Left colon (tissue), 2 donors: ENCODE measurements at regions not wholly inside any gene's neighbourhood (a gene's known extent, or its start where the extent isn't known, plus 50 kb on each side); places are given as distances from the start of the nearest gene placed in this dataset.
"Not testable (repeated sequence)": the region's sequence is repeated elsewhere in the genome, so short reads cannot be mapped to it uniquely, and the experiment has no call there.

Source experiments
- ATAC-seq: fragments of 200-7000 bp; cut with Tn5 transposase; one replicate; pipeline ENCODE4 v1.9.1; 2020; ENCODE audit warnings: mild to moderate bottlenecking, moderate library complexity
- DNase-seq, 2 donors: peaks; one replicate each; pipeline ENCODE4 v3.0.0-alpha.2; 2020
- intact Hi-C, 2 donors: fragments of 100-400 bp; cut with DNase I in 1 of 2; cut with micrococcal nuclease in 1 of 2; formaldehyde crosslinking; loops; one replicate each; pipeline versions ENCODE4 v1.11.2 to v1.14.0; 2022; cut with DNase I, micrococcal nuclease
- donor health status: DM: no; HTN: no; CAD: no.
- donor health status: DM: yes; HTN: yes; CAD: no.

DNA sequence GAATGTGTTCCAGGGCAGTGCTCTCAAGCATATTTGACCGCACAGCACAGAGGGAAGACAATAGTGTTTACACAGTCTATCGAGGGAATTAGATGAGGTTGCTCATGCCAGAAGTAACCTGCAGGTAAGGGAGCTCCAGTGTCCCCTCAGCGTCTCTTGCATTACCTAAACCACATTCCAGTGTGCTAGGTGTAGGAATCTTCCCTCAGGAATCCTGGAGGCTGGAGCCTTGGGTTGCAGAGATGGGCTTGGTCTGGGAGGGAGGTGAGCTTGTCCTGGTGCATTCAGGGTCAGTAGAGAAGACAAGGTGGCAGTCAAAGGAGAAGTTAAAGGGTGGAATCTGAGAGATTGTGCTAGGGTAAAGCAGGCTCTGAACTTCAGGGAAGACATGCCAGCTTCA, 56.3 kb downstream of the SOX14 start:
- DNase-seq (no peak), ATAC-seq (no peak)
- intact Hi-C loops, result no loop called here

DNA sequence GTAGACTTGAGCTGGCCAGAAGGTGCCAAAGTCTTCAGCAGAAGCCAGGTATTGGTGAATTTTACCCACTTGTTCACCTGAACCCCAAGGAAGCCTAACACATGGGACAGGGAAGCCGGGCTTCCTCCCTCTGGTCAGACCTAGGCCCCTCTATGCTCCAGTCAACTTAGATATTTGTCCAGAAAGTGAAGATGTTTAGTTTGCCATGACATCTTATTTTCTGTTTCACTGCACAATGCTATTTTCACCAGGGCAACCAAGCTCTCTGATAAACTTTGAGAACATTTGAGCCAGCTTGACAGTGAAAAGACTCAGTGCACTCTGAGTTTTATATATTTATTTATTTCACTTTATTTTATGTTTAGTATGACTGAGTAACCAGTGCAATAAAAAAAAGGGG, 71.0 kb downstream of the SOX14 start:
- intact Hi-C loops, result no loop called here
- DNase-seq (no peak), ATAC-seq (no peak)

DNA sequence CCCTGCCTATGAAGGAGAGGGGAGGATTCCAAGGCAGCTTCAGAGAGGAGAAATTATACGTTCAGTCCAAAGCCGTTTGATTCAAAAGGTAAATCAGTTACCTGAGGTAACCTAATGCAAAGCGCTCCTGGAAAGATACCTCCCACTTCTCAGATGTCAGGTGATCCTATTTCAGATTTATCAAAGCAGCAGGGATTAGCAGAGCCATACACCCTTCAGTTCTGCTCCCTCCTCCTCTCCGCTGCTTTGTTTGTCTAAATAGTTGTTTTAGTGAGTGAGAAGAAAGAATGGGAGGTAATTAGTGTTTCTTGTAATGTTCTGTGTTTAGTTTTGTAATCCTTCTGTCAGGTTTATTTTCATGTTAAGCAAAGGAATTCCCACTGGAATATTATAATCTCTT, 81.1 kb downstream of the SOX14 start:
- intact Hi-C loops, result no loop called here
- no peak for ATAC-seq

DNA sequence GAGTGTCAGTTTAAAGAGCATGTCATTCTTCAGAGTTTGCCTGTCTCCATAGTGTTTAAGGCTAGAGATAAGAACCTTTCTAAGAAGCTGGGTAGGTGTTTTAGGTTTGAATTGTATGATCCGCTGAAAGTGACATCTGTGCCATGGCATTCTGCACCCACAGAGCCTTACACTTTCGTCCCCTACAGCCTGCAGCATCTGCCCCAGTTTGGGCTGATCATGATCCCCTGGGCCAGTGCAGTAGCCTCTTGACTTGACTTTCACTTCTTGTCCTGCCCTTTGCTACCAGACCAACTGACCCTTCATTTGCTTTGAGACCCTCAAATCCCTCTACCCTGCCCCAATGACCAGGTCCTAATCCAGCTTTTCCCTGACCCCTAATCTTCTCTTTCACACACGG, 81.6 kb downstream of the SOX14 start:
- no peak for ATAC-seq
- no peak for DNase-seq
- intact Hi-C loops, result no loop called here

More for the DNA sequence above, 81.1 kb downstream of the SOX14 start:
- no peak for DNase-seq

DNA sequence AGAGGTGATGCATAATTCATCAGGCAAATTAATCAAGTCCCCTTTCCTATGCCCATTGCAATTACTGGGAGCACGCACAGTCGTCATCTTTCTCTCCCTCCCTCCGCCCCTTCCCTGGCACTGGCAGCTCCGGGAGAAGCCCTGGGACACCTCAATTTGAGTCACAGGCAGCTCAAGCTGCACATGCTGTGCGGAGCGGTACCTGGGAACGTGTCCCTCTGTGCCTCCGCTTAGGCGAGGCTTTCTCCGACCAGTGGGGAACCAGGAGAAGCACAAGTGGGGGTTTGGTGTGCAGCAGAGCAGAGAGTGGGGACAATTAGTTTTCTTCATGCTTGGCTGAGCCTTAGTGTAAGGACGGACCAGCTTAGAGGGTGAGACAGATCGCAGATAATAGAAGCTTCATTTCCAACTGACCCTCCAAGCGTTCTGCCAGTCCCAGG, 88.3 kb downstream of the SOX14 start:
- intact Hi-C loops, result no loop called here
- no peak for ATAC-seq
- DNase-seq, result no peak

DNA sequence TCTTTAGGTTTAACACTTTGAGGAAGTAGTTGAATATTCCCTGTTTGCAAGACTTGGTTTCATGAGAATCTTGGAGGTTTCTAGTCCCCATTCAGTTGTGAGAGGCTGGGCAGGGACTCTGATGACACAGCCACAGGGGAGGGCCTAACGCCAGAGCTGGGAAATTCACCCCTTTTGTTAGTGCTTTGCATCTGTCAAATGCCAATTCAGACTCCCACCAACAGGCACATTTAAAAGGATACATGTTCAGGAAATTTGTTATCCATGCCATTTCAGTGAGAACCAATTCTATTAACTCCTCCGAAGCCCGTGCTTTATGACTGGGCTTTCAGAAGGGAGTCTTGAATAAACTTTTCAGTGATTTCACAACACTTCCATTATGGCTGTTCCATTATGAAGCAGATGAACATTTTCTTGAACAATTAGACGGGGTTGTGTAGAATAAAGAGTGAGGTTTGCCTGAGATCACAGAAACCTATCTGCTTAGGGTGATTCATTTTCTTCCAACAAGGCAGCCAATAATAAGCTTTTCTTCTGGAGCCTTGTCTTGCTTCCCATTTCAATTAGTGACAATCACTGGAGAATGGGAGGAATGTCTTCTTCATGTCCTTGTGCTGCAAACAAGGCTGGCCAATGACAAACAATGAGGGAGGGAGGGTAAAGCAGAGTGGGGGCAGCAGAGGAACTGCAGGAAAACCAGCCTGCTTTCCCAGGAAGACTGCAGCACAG, 90.6 kb downstream of the SOX14 start:
- DNase-seq, result no peak
- intact Hi-C loops, result no loop called here
- no peak for ATAC-seq

DNA sequence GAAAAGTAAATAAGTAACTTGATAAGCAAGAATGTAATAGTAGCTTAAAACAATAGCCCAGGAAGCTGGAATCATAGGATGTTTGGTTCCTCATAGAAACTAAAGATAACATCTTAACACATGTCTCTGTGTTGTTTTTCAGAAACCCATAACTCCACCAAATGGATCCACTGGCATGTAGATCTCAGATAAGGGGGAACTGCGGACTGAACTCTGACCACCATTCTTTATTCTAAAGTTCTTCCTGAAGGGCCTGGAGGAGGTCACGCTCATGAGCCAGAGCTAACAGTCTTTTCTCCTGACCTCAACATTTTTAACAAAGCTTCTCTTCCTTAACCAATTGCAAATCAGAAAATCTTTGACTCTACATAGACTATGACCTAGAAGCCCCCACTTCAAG, 101.9 kb downstream of the SOX14 start:
- no peak for DNase-seq
- intact Hi-C loops, result no loop called here
- ATAC-seq, result no peak

DNA sequence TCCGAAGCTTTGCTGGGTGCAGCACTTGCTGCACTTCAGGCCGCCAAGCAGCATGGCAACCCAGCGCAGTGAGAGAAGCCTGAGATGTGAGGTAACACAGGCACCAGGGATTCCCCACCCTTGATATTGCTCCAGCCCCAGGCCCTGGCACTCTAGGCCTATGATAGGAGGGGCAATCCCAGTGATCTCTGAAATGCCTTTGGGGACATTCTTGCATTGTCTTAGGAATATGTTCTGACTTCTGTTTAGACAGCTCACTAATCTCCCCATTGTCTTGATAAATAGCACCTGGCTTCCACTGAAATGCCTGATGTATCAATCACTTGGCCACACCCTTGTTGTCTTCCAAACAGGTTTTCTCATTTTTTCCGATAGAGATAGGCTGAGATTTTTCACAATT, 102.8 kb downstream of the SOX14 start:
- intact Hi-C loops, result no loop called here
- no peak for ATAC-seq
- no peak for DNase-seq

DNA sequence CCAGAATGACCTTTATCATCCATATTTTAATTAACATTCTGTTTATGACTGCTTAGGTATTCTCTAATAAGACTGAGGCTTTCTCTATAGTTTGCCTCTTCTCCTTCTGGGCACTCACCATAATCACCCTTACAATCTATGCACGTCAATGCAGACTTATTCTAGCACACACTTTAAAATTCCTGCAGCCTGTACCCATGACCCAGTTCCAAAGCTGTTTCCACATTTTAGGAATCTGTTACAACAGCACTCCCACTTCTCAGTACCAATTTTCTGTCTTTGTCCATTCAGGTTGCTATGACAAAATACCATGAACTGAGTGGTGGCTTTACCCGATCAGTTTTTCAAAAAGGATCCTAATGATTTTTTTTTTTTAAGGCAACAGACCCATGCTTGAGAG, 103.5 kb downstream of the SOX14 start:
- DNase-seq (no peak), ATAC-seq (no peak)
- intact Hi-C loops, result no loop called here

DNA sequence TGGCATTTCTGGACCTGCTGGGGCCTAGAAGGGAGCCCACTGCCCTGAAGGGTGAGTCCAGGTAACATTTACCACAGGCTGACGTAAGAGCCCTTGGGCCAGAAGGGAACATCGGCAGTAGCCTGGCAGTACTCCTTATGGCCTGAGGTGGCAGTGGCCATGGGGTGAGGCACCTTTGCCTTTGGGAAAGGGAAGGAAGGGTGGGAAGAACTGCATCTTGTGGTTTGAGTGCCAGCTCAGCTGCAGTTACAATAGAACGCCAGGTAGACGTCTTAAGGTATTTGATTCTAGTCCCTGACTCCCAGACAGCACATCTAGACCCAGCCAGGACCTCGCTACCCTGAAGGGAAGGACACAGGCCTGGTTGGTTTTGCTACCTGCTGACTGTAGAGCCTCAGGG, 104.9 kb downstream of the SOX14 start:
- ATAC-seq (no peak), DNase-seq (no peak)
- intact Hi-C loops, result no loop called here

DNA sequence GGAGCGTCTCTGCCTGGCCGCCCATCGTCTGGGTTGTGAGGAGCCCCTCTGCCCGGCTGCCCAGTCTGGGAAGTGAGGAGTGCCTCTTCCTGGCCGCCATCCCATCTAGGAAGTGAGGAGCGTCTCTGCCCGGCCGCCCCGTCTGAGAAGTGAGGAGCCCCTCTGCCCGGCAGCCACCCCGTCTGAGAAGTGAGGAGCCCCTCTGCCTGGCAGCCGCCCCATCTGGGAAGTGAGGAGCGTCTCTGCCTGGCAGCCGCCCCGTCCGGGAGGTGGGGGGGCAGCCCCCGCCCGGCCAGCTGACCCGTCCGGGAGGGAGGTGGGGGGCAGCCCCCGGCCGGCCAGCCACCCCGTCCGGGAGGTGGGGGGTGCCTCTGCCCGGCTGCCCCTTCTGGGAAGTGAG, 108.5 kb downstream of the SOX14 start:
- ATAC-seq, intact Hi-C loops, DNase-seq: not testable (repeated sequence)

DNA sequence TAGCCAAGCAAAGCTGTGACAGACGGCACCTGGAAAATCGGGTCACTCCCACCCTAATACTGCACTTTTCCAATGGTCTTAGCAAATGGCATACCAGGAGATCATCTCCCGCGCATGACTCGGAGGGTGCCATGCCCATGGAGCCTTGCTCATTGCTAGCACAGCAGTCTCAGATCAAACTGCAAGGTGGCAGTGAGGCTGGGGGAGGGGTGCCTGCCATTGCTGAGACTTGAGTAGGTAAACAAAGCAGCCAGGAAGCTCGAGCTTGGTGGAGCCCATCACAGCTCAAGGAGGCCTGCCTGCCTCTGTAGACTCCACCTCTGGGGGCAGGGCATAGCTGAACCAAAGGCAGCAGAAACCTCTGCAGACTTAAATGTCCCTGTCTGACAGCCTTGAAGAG, 113.1 kb upstream of the CLDN18 start:
- ATAC-seq, intact Hi-C loops, DNase-seq: not testable (repeated sequence)

DNA sequence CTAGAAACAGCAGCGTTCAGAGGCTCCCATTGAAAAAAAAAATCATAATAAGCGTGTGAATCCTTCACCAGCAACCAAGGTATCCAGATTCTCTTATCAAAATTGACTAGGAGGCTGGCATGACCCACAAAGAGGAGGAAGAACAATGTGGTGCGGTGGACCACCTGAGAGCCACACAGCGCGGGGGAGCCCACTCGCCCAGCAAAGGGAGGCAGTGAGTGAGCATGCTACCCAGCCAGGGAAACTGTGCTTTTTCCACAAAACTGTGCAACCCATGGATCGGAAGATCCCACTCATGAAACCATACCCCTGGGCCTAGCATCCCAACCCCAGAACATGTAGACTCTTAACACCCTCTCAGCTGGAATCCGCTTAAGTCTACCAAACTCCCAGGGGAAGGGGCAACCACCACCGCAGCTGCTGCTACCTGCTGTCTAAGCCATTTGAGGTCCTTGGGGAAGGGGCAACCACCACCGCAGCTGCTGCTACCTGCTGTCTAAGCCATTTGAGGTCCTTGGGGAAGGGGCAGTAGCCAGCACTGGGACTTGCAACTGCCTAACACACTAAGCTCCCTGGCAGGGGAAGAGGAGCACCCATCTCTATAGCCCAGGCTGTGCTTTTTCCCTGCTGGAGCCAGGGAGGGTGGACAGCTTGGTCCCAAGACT, 102.8 kb upstream of the CLDN18 start:
- intact Hi-C loops, result no loop called here
- no peak for ATAC-seq

DNA sequence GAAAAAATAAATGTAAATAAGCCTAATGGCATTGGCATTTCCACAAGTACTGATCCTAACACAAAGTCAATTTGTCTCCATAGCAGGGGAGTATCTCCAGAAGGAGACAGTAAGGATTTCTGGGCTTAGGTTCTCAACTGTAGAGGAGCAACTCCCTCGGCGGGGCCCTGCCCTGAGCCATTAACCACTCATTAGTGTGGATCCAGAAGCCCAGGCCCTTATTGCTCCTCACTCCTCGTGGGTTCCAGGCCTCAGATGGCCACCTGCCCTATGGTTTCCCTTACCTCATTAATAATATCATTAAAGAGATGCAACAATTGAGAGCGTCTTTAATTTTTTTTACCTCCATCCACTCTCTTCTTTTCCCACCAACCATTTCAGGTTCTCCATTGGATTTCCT, 85.3 kb upstream of the CLDN18 start:
- ATAC-seq (no peak), DNase-seq (no peak)
- intact Hi-C loops, result no loop called here

More for the DNA sequence above, 102.8 kb upstream of the CLDN18 start:
- no peak for DNase-seq

DNA sequence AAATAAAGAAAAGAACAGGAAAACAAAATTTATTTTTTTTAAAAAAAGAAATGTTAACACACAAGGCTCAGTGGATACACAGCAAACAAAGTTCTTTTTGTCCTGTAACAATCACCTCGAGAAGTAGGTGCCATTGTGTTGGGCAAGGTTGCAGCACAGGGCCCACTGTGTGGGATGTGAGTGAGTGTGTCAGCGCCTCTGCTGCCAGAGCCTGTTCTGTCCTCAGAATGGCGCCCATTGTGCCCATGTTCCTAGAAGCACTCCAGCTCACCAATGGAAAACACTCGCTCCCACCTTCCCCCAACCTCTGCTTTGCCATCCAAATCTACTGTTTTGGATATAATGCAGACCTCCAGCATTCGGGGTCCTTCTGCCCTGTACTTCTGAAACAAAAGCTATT, 84.9 kb upstream of the CLDN18 start:
- intact Hi-C loops, result no loop called here
- DNase-seq, result no peak
- no peak for ATAC-seq

DNA sequence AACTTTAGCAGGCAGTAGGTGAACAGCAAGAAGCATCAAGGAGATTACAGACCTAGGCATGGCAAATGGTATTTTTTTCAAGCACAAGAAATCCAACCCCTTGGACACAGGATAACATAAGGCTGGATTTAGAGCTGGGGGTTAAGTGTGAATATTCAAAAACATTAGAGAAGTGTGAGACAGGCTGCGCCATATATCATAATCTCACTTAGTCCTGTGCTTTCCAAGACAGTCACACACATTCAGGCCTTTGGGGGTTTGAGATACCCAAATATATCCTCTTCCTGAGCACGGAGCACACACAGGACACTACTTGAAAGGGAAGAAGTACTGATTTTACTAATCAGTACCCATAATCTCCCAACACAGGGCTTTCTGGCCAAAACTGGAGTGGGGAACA, 83.0 kb upstream of the CLDN18 start:
- ATAC-seq (no peak), DNase-seq (no peak)
- intact Hi-C loops, result no loop called here

DNA sequence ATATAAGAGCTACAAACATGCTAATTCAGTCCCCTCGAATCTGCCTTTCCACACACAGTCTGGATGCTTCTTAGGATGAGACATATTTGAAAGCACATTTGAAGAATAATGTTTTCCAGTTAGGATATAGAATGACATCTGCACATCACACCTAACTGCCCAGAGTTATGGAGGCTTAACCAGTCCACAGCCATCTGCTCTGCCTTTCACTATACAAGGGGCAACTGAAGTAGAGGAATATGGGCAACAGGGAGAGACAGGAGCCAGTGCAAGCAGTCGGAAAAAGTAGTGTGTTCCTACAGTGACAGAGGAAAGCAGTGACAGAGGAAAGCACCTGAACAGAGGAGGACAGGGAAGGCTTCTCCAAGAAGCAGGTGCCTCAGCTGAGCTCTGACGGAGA, 79.0 kb upstream of the CLDN18 start:
- DNase-seq, result no peak
- intact Hi-C loops, result no loop called here
- no peak for ATAC-seq

DNA sequence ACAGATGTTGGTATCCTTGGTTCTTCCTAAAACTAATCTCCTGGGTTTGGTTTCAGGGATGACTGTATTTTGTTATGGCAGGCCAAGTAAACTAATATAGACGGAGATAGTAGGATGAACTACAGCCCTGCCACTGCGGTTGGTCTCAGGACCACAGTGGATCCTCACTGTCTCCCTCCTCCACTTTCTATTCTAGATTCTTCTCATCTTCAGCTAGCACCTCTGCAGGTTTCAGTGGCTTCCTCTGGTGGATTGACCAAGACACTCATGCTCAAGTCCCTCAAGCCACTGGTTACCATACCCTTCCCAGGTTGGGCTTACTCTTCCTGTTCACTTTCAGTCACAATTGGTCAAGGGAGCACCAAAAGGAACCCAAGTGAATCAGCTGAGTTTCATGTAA, 71.1 kb upstream of the CLDN18 start:
- intact Hi-C loops, result no loop called here
- no peak for ATAC-seq
- no peak for DNase-seq

DNA sequence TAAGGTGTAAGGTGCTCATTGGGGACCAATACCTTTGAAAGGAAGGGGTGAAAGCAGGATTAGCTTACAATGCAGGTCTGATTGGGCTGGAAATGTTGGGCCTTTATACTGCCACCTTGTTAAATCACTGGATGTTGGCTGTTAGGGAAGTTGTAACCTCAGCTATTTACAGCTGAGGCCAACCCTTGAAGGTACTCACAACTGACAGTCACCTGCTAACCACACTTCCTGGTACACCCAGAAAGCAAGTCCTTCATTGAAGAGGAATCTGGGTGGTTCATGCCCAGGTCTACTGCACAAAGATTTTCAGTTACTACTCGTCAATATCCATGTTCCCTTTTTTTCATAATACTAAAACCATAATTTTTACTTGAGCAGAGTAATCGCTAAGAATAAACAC, 65.4 kb upstream of the CLDN18 start:
- ATAC-seq, result peak; percentile 93
- intact Hi-C loops, result no loop called here
- DNase-seq, result peak in 1 of 2 donors; percentile 27

DNA sequence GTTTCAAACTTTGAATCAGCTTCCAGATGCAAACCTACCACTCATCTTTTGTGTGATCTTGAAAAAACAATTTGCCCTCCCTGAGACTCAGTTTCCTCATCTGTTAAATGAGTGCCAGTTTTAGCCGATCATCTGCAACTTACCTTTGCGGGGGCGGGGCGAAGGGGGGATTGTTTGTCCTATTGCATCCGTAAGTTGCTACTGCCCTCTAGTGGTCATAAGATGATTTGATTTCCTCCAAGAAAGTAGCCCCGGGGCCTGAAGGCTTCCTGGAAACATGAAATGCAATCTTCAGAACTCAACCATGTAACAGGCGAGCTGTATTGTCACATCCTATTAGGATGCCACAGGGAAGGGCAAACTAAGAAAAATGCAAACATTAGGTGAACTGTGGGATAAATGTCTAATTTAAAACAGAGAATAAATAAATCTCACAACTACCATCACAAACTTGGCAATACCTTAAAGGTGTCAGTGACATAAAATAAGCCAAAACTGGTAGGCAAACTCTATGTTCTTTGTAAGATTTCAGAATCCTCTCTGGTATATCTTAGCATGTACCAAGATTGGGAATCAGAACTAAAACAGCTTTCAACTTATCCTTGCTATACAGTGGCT, 63.5 kb upstream of the CLDN18 start:
- peak; percentile 49 for ATAC-seq
- intact Hi-C loops, result loop anchor here in 1 of 2 donors (5.0 kb wide), 1 partner anchor 839 kb away; no protein-coding TSS in a partner anchor
- DNase-seq, result peak; percentile 26 to 57
